GM21390 (cell line): ENCODE measurements at regions not wholly inside any gene's neighbourhood (a gene's known extent, or its start where the extent isn't known, plus 50 kb on each side); places are given as distances from the start of the nearest gene placed in this dataset.
"Not testable (repeated sequence)": the region's sequence is repeated elsewhere in the genome, so short reads cannot be mapped to it uniquely, and the experiment has no call there.

Experiments used
- ATAC-seq: cut with Tn5 transposase; IDR thresholded peaks from one replicate; pipeline ENCODE4 v1.9.1; 2021; ENCODE audit not compliant: unreplicated experiment

GRCh38 chr6:164051427-164051826, 636.9 kb downstream of the QKI start:
- ATAC-seq: no peak

DNA sequence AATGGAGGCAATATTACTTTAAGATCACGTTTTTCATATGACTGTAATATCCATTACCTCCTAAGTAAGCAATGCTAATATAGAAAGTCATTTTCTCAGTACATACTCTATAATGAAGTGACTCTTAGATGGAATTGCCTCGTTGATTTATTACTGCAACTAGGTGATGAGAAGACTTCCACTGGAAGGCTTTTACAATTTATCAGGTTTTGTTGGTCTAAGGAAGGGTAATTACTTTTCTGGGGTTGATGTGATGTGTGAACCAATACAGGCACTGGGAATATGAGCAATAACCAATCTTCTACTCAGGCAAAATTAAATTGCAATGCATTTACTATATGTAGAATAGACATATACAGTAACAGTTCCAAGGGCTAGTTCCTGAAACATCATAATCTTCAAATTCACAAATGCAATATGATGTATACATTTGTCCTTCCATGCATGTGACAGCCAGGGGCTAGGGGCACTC, 635.0 kb downstream of the QKI start:
- no peak for ATAC-seq

DNA sequence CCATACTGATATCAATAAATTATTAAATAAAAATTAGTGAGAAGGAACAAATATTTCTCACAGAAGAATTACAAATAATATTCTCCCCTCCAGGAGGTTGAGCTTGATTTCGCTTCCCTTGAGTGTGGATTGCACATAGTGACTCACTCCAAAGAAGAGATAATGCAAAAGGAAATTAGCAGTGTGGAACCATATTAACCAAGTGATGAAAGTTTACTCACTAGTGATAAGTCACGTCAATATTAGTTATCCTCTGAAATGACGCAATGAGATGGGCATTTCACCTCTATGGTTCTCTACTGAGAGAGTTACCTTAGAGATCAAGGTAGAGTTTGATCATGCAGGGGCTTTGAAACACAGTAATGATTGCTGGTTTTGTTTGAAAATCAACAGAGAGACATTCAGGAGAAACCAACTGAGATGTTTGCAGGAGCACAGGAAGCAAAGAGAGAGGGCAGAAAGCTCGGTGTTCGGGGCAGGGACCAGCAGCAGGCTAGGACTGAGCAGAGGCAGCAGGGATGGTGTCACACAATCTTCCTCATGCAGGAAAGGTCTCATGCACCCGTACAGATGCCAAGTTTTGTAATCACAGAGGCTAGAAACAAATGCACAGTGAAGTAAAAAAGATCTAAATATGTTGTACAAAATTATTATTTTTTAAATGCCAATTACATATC, 634.5 kb downstream of the QKI start:
- no peak for ATAC-seq

DNA sequence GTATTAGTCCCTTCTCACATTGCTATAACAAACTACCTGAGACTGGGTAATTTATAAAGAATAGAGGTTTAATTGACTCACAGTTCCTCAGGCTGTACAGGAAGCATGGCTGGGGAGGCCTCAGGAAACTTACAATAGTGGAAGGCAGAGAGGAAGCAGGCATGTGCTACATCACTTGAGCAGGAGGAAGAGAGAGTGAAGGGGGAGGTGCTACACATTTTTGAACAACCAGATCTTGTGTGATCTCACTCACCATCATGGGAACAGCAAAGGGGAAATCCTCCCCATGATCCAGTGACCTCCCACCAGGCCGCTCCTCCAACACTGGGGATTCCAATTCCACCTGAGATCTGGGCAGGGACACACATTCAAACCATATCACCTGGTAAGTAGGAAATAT, 630.6 kb downstream of the QKI start:
- no peak for ATAC-seq

DNA sequence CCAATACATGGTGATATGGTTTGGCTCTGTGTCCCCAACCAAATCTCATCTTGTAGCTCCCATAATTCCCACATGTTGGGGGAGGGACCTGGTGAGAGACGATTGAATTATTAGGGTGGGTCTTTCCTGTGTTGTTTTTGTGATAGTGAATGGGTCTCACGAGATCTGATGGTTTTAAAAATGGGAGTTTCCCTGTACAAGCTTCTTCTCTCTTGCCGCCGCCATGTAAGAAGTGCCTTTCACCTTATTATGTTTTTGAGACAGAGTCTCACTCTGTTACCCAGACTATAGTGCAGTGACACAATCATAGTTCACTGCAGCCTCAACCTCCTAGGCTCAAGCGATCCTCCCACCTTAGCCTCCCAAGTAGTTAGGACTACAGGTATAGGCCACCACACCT, 629.1 kb downstream of the QKI start:
- not testable (repeated sequence) for ATAC-seq

DNA sequence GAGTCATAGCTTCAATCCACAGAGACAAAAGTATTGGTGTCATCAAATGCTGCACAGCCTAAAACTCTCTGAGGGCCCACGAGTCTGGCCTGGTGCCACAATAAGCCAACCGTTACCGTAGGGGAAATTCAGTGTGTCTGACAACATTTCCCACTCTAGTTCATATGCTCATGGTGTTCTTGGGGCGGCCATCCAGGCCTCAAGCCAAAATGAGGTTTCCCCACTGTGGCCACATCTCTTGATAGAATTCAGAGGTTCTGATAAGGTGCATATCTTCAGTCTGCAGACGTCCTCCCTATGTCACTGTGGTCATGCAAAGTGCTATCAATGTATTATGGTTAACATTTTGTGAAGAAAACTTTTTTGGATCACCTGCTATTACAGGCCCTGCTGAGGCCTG, 627.7 kb downstream of the QKI start:
- ATAC-seq: no peak

GRCh38 chr6:164040994-164041393, 626.5 kb downstream of the QKI start:
- ATAC-seq: no peak

- no peak for ATAC-seq
Measured at GRCh38 chr6:164039954-164040375, 625.4 kb downstream of the QKI start.

GRCh38 chr6:164037171-164037870, 622.8 kb downstream of the QKI start:
- ATAC-seq: no peak

GRCh38 chr6:164035900-164036485, 621.5 kb downstream of the QKI start:
- no peak for ATAC-seq

DNA sequence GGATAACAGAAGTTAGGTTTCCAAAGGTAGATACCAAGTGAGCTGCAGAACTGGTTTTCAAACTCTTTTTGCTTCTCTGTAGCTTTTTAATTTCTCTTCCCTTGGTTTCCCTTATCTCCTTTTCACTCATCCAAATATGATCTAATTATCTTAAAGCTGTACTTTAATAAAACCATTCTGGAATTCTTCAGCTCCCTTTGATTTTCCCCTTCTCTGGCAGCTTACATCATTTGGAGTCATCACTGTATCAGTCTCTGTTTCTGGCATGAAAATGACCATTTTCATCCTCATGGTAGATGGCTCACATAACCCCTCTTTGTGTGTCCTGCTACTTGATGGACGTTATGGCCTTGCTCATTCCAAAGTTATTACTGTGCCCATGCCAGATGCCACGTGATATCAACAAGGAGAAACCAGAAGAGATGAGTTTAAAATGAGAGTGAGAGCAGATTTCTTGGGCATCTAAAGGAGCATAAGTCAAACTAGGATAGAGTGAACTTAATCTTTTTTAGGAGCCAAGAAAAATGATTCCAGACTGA, 620.2 kb downstream of the QKI start:
- no peak for ATAC-seq

DNA sequence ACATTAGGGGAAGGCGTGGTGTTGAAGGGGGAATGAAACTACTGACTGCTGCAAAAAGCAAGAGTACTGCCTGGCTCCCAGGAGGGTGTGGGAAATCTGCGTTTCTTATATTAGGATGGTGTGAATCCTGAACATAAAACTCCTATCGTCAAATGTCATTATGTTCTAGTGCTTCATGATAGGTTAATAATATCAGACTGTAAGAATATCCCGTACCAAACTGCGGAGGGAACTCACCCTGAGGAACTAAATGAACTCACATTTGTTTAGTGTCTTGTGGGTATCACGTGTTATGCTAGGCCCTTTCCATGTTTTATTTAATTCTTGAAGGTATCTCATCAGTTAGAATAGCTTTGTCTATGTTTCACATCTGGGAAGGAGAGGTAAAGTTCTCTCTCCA, 610.7 kb downstream of the QKI start:
- no peak for ATAC-seq

DNA sequence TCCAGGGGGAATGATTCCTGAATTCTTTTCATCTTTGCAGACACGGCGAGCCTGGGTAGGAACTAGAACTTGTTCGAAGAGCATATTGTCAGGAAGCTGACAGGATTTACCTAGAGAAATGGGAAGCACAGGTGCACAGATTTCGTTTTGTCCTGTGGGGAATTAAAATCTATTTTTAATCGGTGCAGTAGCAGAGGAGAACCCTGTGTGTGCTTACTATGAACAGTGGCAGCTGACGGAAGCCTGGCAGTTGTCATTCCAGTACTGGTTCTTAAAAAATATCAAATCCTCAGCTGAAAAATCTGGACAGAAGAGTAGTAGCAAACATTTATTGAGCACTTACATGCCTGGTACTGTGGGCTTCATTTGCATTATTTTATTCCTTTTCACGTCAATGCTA, 609.0 kb downstream of the QKI start:
- ATAC-seq: no peak

DNA sequence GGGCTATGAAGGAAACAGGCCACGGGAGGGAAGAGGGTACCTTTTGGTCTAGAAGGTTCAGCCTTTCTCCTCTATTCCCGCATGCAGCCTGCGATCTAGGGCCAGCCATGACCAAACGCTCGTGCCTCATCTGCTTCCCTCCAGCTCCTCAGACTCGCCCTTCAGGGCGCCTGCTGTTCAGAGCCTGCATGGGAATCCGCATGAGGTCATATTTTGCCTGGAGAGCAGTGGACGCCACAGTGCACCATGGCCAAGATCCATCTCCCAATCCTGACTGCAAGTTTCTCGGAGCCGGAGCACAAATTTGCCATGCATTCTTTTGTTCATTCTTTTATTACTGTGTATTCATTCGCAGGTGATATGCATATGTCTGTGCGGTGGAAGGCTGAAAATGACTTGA, 608.1 kb downstream of the QKI start:
- ATAC-seq: no peak

GRCh38 chr6:164021589-164022250, 607.2 kb downstream of the QKI start:
- no peak for ATAC-seq

DNA sequence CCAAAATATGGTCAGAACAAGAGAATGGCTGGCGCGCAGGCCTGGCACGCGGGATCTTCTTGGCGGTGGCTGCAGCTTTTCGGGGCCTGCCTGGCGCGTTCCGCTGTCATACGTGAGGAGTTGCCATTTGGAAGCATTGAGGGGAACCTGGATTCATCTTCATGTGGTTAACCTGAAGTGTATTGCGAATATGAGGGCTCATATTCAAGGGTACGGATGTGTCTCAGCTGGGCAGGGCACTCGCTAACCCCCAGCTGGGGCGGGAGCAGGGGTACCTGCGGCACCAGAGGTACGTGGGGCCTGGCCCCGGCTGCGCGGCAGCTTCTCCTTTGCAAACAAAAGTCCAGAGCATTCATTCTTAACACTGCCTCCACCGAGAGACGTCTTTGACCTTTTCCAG, 605.6 kb downstream of the QKI start:
- ATAC-seq: no peak

GRCh38 chr6:164018133-164018532, 603.6 kb downstream of the QKI start:
- ATAC-seq: no peak

- ATAC-seq: no peak
Measured at GRCh38 chr6:164016056-164016455, 601.5 kb downstream of the QKI start.

DNA sequence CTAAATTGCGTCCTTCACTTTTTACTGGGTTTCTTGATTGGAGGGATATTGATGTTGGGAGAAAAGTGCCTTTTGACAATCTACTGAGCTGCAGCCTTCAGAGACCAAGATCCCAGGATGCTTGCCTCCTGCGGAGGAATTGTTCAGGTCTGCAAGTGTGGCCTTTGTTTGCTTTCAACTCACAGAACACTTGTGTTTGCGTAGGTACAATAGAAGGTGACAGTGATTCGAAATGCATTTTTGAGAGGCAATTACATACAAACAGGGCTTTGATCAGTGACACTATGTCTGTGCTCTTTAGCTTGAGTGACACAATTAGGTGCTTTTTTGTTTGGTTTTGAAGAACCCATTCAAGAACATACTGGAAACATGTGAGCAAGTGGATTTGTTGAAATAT, 600.6 kb downstream of the QKI start:
- ATAC-seq: no peak

GRCh38 chr6:164014346-164015087, 600.0 kb downstream of the QKI start:
- no peak for ATAC-seq
